IMR-90 (cell line): ENCODE measurements at regions not wholly inside any gene's neighbourhood (a gene's known extent, or its start where the extent isn't known, plus 50 kb on each side); places are given as distances from the start of the nearest gene placed in this dataset.

ENCODE experiments used
- ATAC-seq: fragments of 200-7000 bp; cut with Tn5 transposase; 2 replicates; pipeline ENCODE4 v1.9.1; 2020; ENCODE audit warnings: low read depth, mild to moderate bottlenecking, moderate library complexity
- BruUV-seq: library from RNA; stranded (reverse); fragments of 400-500 nt; replicated peaks from 2 replicates; lab custom pipeline; 2021; lab: Mats Ljungman, UMichigan
- CTCF ChIA-PET: fragments of 300-600 bp; formaldehyde crosslinking; extraction: SDS; loops from one replicate; lab custom pipeline; 2021; ENCODE audit warnings: antibody characterized with exemption; lab: Yijun Ruan, JAX
- POLR2A ChIA-PET: fragments of 300-600 bp; sonication (Branson Sonifier 250); formaldehyde crosslinking; loops from one replicate; lab custom pipeline; 2022; ENCODE audit warnings: antibody characterized with exemption; ENCODE audit not compliant: unreplicated experiment; lab: Charles Lee
- DNase-seq: peaks from one replicate; pipeline ENCODE4 v3.0.0; 2013
- H2AFZ ChIP-seq: replicated peaks from 2 replicates; pipeline ENCODE3; 2013; ENCODE audit warnings: low read length, mild to moderate bottlenecking; ENCODE audit not compliant: poor library complexity
- H2AK5ac ChIP-seq: 2 replicates; pipeline ENCODE4 v1.6.1; 2013; ENCODE audit warnings: low read depth, low read length, inconsistent platforms
- H2AK9ac ChIP-seq: replicated peaks from 2 replicates; pipeline ENCODE3; 2013; ENCODE audit warnings: mild to moderate bottlenecking, low read depth, low read length, moderate library complexity; ENCODE audit not compliant: poor library complexity
- H2BK120ac ChIP-seq: 2 replicates; pipeline ENCODE4 v1.6.1; 2013; ENCODE audit warnings: low read depth, low read length, inconsistent platforms
- H2BK15ac ChIP-seq: 3 replicates; pipeline ENCODE4 v1.6.1; 2013; ENCODE audit warnings: low read depth, low read length, inconsistent platforms
- H2BK20ac ChIP-seq: 2 replicates; pipeline ENCODE4 v1.6.1; 2013; ENCODE audit warnings: low read depth, mild to moderate bottlenecking, inconsistent platforms, low read length, moderate library complexity
- H2BK5ac ChIP-seq: 2 replicates; pipeline ENCODE4 v1.6.1; 2013; ENCODE audit warnings: mild to moderate bottlenecking, low read depth, low read length, inconsistent platforms; ENCODE audit not compliant: poor library complexity, severe bottlenecking
- H3K14ac ChIP-seq: replicated peaks from 2 replicates; pipeline ENCODE4 v1.6.1; 2013; ENCODE audit warnings: low read depth, low read length, inconsistent platforms
- H3K18ac ChIP-seq: 2 replicates; pipeline ENCODE4 v1.6.1; 2013; ENCODE audit warnings: low read depth, low read length, control low read depth
- H3K23ac ChIP-seq: 2 replicates; pipeline ENCODE4 v1.6.1; 2013; ENCODE audit warnings: low read depth, low read length, inconsistent platforms
- H3K27ac ChIP-seq: 2 replicates; pipeline ENCODE4 v1.5.1; 2013; ENCODE audit warnings: mild to moderate bottlenecking, control low read depth, low read length; ENCODE audit not compliant: insufficient read depth
- H3K27me3 ChIP-seq: 2 replicates; pipeline ENCODE4 v1.6.1; 2013; ENCODE audit warnings: low read length; ENCODE audit not compliant: control insufficient read depth, insufficient read depth
- H3K36me3 ChIP-seq: 2 replicates; pipeline ENCODE4 v1.6.1; 2013; ENCODE audit warnings: low read length, mixed read lengths; ENCODE audit not compliant: control insufficient read depth, insufficient read depth
- H3K4ac ChIP-seq: 2 replicates; pipeline ENCODE4 v1.6.1; 2013; ENCODE audit warnings: low read depth, low read length, inconsistent platforms
- H3K4me1 ChIP-seq: 2 replicates; pipeline ENCODE4 v1.6.1; 2013; ENCODE audit warnings: low read length, mixed read lengths; ENCODE audit not compliant: control insufficient read depth, insufficient read depth
- H3K4me2 ChIP-seq: 2 replicates; pipeline ENCODE4 v1.6.1; 2013; ENCODE audit warnings: low read depth, mild to moderate bottlenecking, control low read depth, low read length, moderate library complexity
- H3K4me3 ChIP-seq: 2 replicates; pipeline ENCODE4 v1.5.1; 2013; ENCODE audit warnings: low read depth, mild to moderate bottlenecking, control low read depth, low read length, moderate library complexity; ENCODE audit not compliant: insufficient read depth
- H3K56ac ChIP-seq: 2 replicates; pipeline ENCODE4 v1.6.1; 2013; ENCODE audit warnings: low read length, inconsistent platforms; ENCODE audit not compliant: insufficient read depth; ENCODE audit errors: extremely low read depth
- H3K79me1 ChIP-seq, 2 experiments: 2 replicates each; pipeline ENCODE4 v1.6.1; 2013; ENCODE audit warnings: low read length in 2 of 2, inconsistent platforms in 1 of 2, low read depth in 1 of 2
- H3K9ac ChIP-seq: 2 replicates; pipeline ENCODE4 v1.6.1; 2013; ENCODE audit warnings: low read depth, low read length, control low read depth
- H3K9me1 ChIP-seq: 2 replicates; pipeline ENCODE4 v1.6.1; 2013; ENCODE audit warnings: low read length, inconsistent platforms; ENCODE audit not compliant: insufficient read depth
- H3K9me3 ChIP-seq: 2 replicates; pipeline ENCODE4 v1.6.1; 2013; ENCODE audit warnings: low read length; ENCODE audit not compliant: control insufficient read depth, insufficient read depth
- H4K20me1 ChIP-seq: 2 replicates; pipeline ENCODE4 v1.6.1; 2013; ENCODE audit warnings: low read length, inconsistent platforms; ENCODE audit not compliant: insufficient read depth
- H4K5ac ChIP-seq: 2 replicates; pipeline ENCODE4 v1.6.1; 2013; ENCODE audit warnings: mild to moderate bottlenecking, low read depth, low read length, control low read depth
- H4K8ac ChIP-seq, 2 experiments: 2 replicates each; pipeline ENCODE4 v1.6.1; 2013; ENCODE audit warnings: low read depth in 2 of 2, low read length in 2 of 2, control low read depth in 1 of 2, inconsistent platforms in 1 of 2
- H4K91ac ChIP-seq: 2 replicates; pipeline ENCODE4 v1.6.1; 2013; ENCODE audit warnings: low read depth, low read length, inconsistent platforms; ENCODE audit not compliant: insufficient read depth
- CEBPB ChIP-seq: IDR thresholded peaks from 2 replicates; pipeline ENCODE4 v1.6.1; 2012; ENCODE audit warnings: low read depth, low read length, improper control_type of control experiment
- CHD1 ChIP-seq: IDR thresholded peaks from 2 replicates; pipeline ENCODE4 v1.6.1; 2012; ENCODE audit warnings: low read depth, low read length, improper control_type of control experiment
- CTCF ChIP-seq: conservative IDR thresholded peaks from 2 replicates; pipeline ENCODE4 v1.5.1; 2012; ENCODE audit warnings: mild to moderate bottlenecking, low read depth, low read length, improper control_type of control experiment
- MAFK ChIP-seq: IDR thresholded peaks from 2 replicates; pipeline ENCODE4 v1.6.1; 2012; ENCODE audit warnings: low read depth, low read length, improper control_type of control experiment
- MAZ ChIP-seq: IDR thresholded peaks from 2 replicates; pipeline ENCODE4 v1.6.1; 2012; ENCODE audit warnings: low read depth, mild to moderate bottlenecking, low read length, improper control_type of control experiment, moderate library complexity, borderline replicate concordance
- NFE2L2 ChIP-seq: fragments of 150-350 bp; IDR thresholded peaks from 2 replicates; pipeline ENCODE4 v1.6.1; 2016; ENCODE audit warnings: low read depth, mild to moderate bottlenecking, low read length
- POLR2A ChIP-seq: IDR thresholded peaks from 2 replicates; pipeline ENCODE4 v1.6.1; 2012; ENCODE audit warnings: mild to moderate bottlenecking, low read depth, low read length
- RCOR1 ChIP-seq: IDR thresholded peaks from 2 replicates; pipeline ENCODE4 v1.6.1; 2012; ENCODE audit warnings: mild to moderate bottlenecking, low read length, improper control_type of control experiment; ENCODE audit not compliant: insufficient replicate concordance
- RFX5 ChIP-seq: IDR thresholded peaks from 2 replicates; pipeline ENCODE4 v1.8.0; 2012; ENCODE audit warnings: low read depth, mild to moderate bottlenecking, low read length, moderate library complexity
- SMC3 ChIP-seq: fragments of 150-350 bp; IDR thresholded peaks from 2 replicates; pipeline ENCODE4 v1.6.1; 2016; ENCODE audit warnings: low read depth, mild to moderate bottlenecking, antibody characterized with exemption, low read length, moderate library complexity
- WGBS, 2 experiments: methylation state at CpG; one replicate each; pipeline versions ENCODE4 v1.1.5 to v1.1.7; 2013; ENCODE audit warnings: missing lambda C conversion rate in 2 of 2; ENCODE audit not compliant: insufficient read length in 1 of 2; ENCODE audit errors: extremely low coverage in 2 of 2; 5-methylcytosine and 5-hydroxymethylcytosine counted together
- dilution Hi-C: fragments of 300-500 bp; cut with HindIII; formaldehyde crosslinking; loops from one replicate; pipeline ENCODE4 v1.14.3; 2018; ENCODE audit warnings: low sequenced_read_pairs; ENCODE audit not compliant: unreplicated experiment
- in situ Hi-C: fragments of 300-500 bp; cut with MboI; formaldehyde crosslinking; loops from 3 replicates; pipeline ENCODE4 v1.14.3; 2019; ENCODE audit warnings: low sequenced_read_pairs, inconsistent platforms, mixed read lengths
- intact Hi-C: fragments of 100-400 bp; cut with micrococcal nuclease; formaldehyde crosslinking; loops from 2 replicates; pipeline ENCODE4 v1.10.0; 2022
- TF ChIP-seq, protein P1 (sequence below): fragments of 150-350 bp; IDR thresholded peaks from 2 replicates; pipeline ENCODE4 v1.6.1; 2017; ENCODE audit warnings: mild to moderate bottlenecking, antibody characterized with exemption, low read length, low read depth

DNA sequence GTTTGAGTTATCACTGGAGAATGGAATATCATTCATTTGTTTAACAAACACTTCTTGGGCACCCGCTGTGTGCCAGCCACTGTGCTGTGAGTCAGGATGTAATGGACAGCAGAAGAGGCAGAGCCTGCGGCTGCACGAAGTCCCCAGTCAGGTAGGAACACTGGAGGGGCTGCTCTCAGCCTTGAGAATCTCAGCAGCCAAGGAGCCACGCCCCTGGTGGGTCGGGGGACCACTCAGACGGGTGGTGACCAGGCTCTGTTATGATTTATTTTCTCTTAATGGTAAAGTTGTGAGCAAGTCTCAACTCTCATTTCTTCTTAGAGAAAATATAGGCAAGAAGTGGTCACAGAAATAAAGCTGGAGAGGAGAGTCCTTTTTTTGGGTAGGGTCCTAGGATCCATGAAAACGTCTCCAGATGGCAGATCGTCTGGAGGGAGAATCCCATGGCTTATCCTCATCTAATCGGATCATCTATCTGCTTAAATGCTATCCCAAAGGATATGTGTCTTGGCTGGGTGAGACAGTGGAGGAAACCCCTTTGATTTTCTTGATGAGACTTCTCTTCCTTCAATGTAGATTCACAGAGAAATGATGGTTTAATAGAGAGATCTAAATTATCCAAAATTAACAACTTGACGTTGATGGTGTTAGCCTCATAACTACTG is 129.1 kb upstream of the LGALSL start:
- H3K79me1 ChIP-seq = no peaks in the 10 kb centered on the region
- ChIA-PET POLR2A (no interaction called here), CTCF (interaction anchor here (1.0 kb wide), 1 partner anchor 10 kb away, joined by 4 read pairs; no protein-coding TSS in a partner anchor)
- DNase-seq = no peak
- H2AK5ac ChIP-seq = no peak overlapping the region
- no peak overlapping the region for H2BK120ac ChIP-seq
- H2BK5ac ChIP-seq = no peak overlapping the region
- H4K5ac ChIP-seq = no peak overlapping the region
- peaks cover 4% of the 10 kb centered on the region for H3K9me3 ChIP-seq
- no peaks in the 10 kb centered on the region for H3K36me3 ChIP-seq
- no TSS peak for BruUV-seq
- peaks cover 2% of the 10 kb centered on the region; the same call in 1 of the 2 replicates for H3K4me1 ChIP-seq
- H3K4ac ChIP-seq = no peak overlapping the region
- H2AK9ac ChIP-seq = no peak overlapping the region
- no peak overlapping the region for H4K91ac ChIP-seq
- H2BK15ac ChIP-seq = no peak overlapping the region
- H3K9me1 ChIP-seq = no peaks in the 10 kb centered on the region; the same call in 1 of the 2 replicates
- TF ChIP-seq CEBPB (no peak), RCOR1 (no peak), NFE2L2 (no peak), MAFK (no peak), CTCF (no peak), MAZ (no peak), RFX5 (no peak), CHD1 (no peak), SMC3 (no peak), POLR2A (no peak)
- TF ChIP-seq, protein P1, sequence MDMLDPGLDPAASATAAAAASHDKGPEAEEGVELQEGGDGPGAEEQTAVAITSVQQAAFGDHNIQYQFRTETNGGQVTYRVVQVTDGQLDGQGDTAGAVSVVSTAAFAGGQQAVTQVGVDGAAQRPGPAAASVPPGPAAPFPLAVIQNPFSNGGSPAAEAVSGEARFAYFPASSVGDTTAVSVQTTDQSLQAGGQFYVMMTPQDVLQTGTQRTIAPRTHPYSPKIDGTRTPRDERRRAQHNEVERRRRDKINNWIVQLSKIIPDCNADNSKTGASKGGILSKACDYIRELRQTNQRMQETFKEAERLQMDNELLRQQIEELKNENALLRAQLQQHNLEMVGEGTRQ = no peak
- H3K4me3 ChIP-seq = no peak overlapping the region
- H3K4me2 ChIP-seq = no peak overlapping the region
- H3K27me3 ChIP-seq = peaks cover 40% of the 10 kb centered on the region
- no peak overlapping the region for H2AFZ ChIP-seq
- no peaks in the 10 kb centered on the region for H4K20me1 ChIP-seq
- in situ Hi-C loops (loop anchor here (25.0 kb wide), 1 partner anchor 712 kb away; no protein-coding TSS in a partner anchor), dilution Hi-C loops (loop anchor here (25.0 kb wide), 1 partner anchor 263 kb away; no protein-coding TSS in a partner anchor), intact Hi-C loops (no loop called here)
- no peak overlapping the region for H3K18ac ChIP-seq
- no peak overlapping the region for H3K9ac ChIP-seq
- H2BK20ac ChIP-seq = no peak overlapping the region
- no peak for ATAC-seq
- no peak overlapping the region for H3K23ac ChIP-seq
- no peak overlapping the region for H4K8ac ChIP-seq
- H3K14ac ChIP-seq = no peak overlapping the region
- no peak overlapping the region for H3K56ac ChIP-seq
- no peak overlapping the region for H3K27ac ChIP-seq
- WGBS, 2 experiments = 85% methylated on average over 3 of the region's 10 CpGs; no CpG with 5 or more reads in 1 of the 2 experiments
